Activated CD4-positive, alpha-beta T cell treated with anti-CD3 and anti-CD28 coated beads, Interleukin-2, amount 50 U/mL, for 1 hour (primary cell): ENCODE measurements at regions not wholly inside any gene's neighbourhood (a gene's known extent, or its start where the extent isn't known, plus 50 kb on each side); places are given as distances from the start of the nearest gene placed in this dataset.

Experiments used
- DNase-seq: peaks from one replicate; pipeline ENCODE4 v3.0.0-alpha.2; 2020

DNA sequence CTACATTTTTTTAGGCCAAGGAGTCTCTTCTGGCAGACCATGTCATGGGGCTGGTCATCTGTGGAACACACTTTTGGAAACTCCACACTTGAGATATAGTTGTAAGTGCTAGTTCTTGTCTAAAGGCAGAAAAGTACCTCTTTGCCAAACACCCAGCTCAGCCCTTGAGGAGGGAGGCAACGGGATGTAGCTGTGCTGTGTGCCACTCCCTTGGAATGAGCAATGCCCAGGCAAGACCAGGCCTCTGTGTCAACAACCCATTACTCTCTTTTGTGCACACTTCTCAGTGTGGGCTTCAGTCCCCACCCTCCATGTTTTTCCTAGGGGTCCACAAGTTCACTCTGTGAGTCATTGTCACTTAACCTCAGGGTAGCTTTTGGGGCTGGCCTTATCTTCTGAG is 528.3 kb upstream of the CFAP20DC start:
- no peak for DNase-seq

DNA sequence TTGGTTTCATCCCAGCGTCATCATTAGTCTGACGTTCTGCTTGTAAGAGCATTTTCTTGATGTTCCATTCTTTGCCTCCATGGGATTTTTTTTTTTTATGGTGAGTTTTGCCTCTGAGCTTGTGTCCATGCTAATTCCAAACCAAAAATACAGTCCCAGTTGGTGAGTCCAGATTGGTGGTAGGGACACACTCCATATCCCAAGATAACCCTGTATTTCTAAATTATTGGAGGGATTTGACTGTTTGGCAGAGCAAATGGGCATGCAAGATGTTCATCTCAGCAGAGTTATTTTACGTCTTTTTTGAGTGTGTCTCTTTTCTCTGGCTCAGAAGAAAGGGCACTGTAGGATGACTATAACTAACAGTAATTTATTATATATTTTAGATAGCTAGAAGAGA is 526.8 kb upstream of the CFAP20DC start:
- DNase-seq, result no peak

GRCh38 chr3:59575113-59576001 is 525.5 kb upstream of the CFAP20DC start:
- DNase-seq, result peak; percentile 88

DNA sequence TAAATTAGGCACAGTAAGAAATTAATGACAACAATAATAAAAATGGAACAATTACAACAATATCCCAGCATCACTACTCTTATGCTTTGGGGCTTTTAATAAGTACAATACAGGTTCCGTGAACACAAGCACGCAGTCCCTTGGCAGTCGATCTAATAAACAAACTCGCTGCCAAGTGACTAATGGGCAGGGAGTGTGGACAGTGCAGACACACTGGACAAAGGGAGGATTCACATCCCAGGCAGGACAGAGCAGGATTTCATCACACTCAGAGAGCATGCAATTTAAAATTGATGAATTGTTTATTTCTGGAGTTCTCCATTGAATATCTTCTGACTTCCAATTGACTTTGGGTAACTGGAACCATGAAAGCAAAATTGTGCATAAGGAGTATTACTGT is 524.1 kb upstream of the CFAP20DC start:
- DNase-seq, result no peak

- no peak for DNase-seq
These were observed 522.3 kb upstream of the CFAP20DC start for GRCh38 chr3:59572106-59572505.

- no peak for DNase-seq
These were observed 521.0 kb upstream of the CFAP20DC start for GRCh38 chr3:59570806-59571205.

- DNase-seq, result no peak
These were observed 517.8 kb upstream of the CFAP20DC start for GRCh38 chr3:59567661-59568060.

- no peak for DNase-seq
These were observed 516.7 kb upstream of the CFAP20DC start for GRCh38 chr3:59566481-59566975.

DNA sequence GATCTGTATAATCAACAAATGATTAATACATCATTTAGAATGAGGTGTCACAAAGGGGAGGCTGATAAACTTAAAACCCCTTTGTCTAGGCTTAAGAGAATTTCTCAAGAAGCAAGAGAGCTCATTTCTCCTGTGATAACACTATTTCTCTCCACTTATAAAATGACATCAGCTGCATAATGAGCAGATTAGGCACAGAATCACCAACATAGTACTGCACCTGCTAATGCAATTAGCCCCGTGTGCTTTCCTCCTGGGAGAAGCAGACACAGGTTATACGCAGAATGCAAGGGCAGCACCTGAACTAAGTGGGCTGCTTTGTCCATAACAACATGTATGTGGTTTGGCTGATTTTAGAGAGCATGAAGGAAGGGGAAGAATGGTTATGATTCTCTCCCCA is 515.3 kb upstream of the CFAP20DC start:
- DNase-seq, result no peak

- DNase-seq, result no peak
These were observed 514.1 kb upstream of the CFAP20DC start for GRCh38 chr3:59563966-59564365.

DNA sequence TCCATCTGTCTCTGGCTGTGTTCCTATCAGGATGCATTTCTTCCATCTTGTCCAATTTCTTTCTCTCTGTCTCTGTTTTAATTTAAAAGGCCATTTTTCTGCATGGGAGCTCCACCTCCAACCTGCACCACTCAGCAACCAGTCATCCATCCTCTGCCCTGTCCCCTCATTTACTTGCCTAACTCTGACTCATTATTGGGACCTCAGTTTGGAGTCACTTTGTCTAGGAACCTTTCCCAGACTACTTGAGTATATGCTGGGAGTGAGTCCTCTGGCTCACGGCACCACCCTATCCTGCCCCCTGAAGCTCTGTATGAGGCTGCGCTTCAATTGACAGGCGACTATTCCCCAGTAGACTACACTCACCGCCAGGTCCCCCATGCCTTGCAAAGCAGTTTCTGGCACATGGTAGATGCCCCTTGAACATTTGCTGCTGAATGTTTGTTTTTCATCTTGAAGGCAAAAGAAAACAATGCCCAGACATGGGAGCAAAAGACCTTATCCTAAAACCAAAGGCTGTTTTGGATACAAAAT is 513.3 kb upstream of the CFAP20DC start:
- DNase-seq, result no peak

DNA sequence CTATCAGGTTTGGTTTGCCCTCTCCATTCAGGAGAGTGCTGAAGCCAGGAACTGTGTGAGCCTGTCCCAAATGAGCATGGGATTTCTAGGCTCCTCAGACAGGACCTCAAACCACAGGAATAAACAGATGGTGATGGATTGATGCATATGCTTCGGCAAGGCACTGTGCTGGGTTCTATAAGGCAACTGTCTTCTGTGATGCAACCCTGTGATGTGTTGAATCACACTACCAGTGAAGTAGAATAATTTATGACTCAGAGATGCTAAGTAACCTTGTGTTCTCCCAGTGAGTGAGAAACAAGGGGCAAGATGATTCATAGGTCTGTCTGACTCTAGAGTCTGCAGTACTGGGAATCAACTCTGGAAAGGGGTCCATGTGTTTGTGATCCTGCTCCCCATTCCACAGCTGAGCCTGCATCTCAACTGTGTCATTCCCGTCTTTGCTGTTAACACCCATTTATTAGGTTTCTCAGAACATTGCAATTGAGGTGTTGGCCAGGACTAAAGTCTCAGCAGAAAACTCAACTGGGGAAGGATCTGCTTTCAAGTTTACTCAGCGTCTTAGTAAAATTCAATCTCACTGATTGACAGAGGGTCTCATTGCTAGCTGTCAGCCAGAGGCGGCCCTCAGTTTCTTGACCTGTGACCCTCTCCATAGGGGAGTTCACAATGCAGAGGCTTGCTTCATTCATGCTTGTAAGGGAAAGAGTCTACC is 510.1 kb upstream of the CFAP20DC start:
- DNase-seq, result no peak

DNA sequence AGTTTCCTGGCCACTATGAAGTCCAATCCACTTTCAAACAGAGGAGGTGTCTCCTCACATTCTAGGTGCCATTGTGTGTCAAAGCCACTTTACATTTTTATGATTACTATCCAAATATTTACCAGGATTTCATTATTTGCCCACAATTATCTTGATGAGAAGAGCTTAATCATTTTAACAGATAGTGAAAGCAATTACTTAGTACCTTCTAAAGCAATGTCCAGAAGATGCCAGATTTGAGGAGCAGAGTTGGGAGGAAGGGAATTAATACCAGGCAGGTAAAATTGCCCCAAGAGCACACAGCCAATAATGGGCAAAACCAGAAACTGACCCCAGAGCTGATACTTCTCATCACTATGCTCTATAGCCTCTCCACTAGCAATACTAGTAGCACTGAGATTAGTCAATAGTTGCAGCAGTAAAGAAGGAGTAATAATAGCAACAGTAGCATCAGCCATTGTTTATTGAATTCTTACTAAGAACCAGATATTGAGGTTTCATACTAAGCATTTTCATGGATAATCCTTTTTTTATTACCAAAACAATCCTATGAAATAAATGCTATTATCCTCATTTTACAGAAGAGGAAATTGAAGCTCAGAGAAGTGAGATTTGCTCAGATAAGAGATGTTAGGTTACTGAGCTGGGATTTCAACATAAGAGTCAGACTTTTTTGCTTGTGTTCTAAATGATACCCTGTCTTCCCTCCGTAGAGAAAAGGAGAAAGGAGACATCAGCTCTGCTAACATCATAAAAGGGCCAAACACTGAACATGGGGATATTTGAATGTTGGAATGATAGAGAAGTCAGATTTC is 509.3 kb upstream of the CFAP20DC start:
- DNase-seq, result no peak

GRCh38 chr3:59555593-59556315 is 505.9 kb upstream of the CFAP20DC start:
- no peak for DNase-seq

DNA sequence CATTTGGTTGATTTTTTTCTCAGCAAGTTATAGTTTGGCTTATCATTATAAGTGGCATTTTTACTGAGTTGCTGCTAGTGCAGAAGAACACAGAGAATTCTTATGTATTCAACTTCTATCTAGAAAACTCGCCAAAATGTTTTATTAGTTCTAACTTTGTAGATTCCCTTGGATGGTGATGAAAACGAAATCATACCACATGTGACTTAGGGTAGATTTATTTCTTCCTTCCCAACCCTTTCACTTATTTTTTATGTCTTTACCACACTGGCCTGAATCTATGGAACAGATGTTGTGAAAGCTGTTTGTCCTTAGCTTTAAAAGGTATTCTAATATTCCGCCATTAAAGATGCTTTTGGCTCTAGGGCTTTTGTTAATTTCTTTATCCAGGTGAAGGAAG is 503.3 kb upstream of the CFAP20DC start:
- DNase-seq, result no peak

- DNase-seq, result no peak
These were observed 502.0 kb upstream of the CFAP20DC start for GRCh38 chr3:59551834-59552233.

GRCh38 chr3:59549962-59550361 is 500.1 kb upstream of the CFAP20DC start:
- DNase-seq, result no peak

DNA sequence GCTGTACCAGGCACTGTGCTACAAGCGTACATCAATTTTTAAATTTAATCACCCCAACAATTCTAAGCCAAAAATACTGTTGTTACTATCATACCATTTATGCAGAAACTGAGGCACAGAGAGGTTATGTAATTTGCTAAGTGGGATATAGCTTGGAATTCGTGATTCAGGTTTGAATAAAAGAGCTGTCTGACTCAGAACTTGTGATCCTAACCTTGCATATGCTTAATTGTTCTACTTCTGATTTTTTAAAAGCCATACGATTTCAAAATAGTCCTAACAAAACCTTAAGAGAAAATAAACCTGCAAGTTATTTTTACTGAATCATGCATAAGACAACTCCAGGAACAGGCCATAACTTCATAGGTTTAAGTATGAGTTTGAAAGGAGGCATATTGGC is 498.0 kb upstream of the CFAP20DC start:
- no peak for DNase-seq

GRCh38 chr3:59546522-59546921 is 496.7 kb upstream of the CFAP20DC start:
- DNase-seq, result no peak

GRCh38 chr3:59545374-59545773 is 495.5 kb upstream of the CFAP20DC start:
- no peak for DNase-seq

GRCh38 chr3:59542276-59542675 is 492.5 kb upstream of the CFAP20DC start:
- DNase-seq, result no peak

DNA sequence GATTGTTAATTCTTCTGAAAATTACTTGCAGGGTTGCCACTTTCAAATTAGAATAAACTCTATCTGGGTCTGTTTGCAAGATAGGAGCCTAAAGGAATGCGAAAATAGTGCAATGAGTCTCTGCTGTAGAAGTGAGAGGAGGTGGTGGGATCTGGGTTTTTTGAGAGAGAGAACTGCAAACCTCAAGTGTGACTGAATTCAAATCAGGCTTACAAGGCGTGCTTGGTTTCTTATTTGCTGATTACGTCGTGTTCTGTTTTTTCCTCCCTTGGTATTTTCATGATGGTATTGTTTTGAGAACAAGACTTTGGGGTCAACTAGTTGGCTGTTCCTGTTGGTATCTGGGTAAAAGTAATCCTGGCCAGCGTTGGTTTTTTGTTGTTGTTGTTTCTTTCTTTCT is 490.9 kb upstream of the CFAP20DC start:
- no peak for DNase-seq
